Keratinocyte (primary cell): ENCODE measurements at regions not wholly inside any gene's neighbourhood (a gene's known extent, or its start where the extent isn't known, plus 50 kb on each side); places are given as distances from the start of the nearest gene placed in this dataset.

ENCODE experiments used
- EZH2 ChIP-seq: IDR thresholded peaks from one replicate; pipeline ENCODE4 v1.6.1; 2012; ENCODE audit warnings: inconsistent platforms, mild to moderate bottlenecking, low read length, moderate library complexity
- TF ChIP-seq, protein P1 (sequence below), 3 experiments: IDR thresholded peaks in 1 of 3; conservative IDR thresholded peaks in 1 of 3; optimal IDR thresholded peaks in 1 of 3; 2 replicates in 2 of 3; 3 replicates in 1 of 3; pipeline versions ENCODE3 to v1.5.1; 2011; ENCODE audit warnings: low read length in 3 of 3, mild to moderate bottlenecking in 3 of 3, moderate library complexity in 2 of 3, control low read depth in 1 of 3, inconsistent platforms in 1 of 3; ENCODE audit not compliant: insufficient read depth in 2 of 3; ENCODE audit errors: extremely low read depth in 1 of 3

- TF ChIP-seq, protein P1, sequence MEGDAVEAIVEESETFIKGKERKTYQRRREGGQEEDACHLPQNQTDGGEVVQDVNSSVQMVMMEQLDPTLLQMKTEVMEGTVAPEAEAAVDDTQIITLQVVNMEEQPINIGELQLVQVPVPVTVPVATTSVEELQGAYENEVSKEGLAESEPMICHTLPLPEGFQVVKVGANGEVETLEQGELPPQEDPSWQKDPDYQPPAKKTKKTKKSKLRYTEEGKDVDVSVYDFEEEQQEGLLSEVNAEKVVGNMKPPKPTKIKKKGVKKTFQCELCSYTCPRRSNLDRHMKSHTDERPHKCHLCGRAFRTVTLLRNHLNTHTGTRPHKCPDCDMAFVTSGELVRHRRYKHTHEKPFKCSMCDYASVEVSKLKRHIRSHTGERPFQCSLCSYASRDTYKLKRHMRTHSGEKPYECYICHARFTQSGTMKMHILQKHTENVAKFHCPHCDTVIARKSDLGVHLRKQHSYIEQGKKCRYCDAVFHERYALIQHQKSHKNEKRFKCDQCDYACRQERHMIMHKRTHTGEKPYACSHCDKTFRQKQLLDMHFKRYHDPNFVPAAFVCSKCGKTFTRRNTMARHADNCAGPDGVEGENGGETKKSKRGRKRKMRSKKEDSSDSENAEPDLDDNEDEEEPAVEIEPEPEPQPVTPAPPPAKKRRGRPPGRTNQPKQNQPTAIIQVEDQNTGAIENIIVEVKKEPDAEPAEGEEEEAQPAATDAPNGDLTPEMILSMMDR (optimal IDR thresholded peaks at IDR 0.05 in 1 of 3, IDR thresholded peaks at IDR 0.05 in 1 of 3, conservative IDR thresholded peaks at IDR 0.05 in 1 of 3; ENCODE audit: extremely low read depth in 1 of 3, insufficient read depth in 2 of 3, low read length in 3 of 3) = no peak
- TF ChIP-seq EZH2 = no peak
Measured at GRCh38 chr10:85413570-85413969, 953.0 kb downstream of the GRID1 start.
